IMR-90 (cell line): ENCODE measurements at regions not wholly inside any gene's neighbourhood (a gene's known extent, or its start where the extent isn't known, plus 50 kb on each side); places are given as distances from the start of the nearest gene placed in this dataset.

Experiments used
- ATAC-seq: fragments of 200-7000 bp; cut with Tn5 transposase; 2 replicates; pipeline ENCODE4 v1.9.1; 2020; ENCODE audit warnings: low read depth, mild to moderate bottlenecking, moderate library complexity
- BruUV-seq: library from RNA; stranded (reverse); fragments of 400-500 nt; replicated peaks from 2 replicates; lab custom pipeline; 2021; lab: Mats Ljungman, UMichigan
- CTCF ChIA-PET: fragments of 300-600 bp; formaldehyde crosslinking; extraction: SDS; loops from one replicate; lab custom pipeline; 2021; ENCODE audit warnings: antibody characterized with exemption; lab: Yijun Ruan, JAX
- POLR2A ChIA-PET: fragments of 300-600 bp; sonication (Branson Sonifier 250); formaldehyde crosslinking; loops from one replicate; lab custom pipeline; 2022; ENCODE audit warnings: antibody characterized with exemption; ENCODE audit not compliant: unreplicated experiment; lab: Charles Lee
- DNase-seq: peaks from one replicate; pipeline ENCODE4 v3.0.0; 2013
- H2AFZ ChIP-seq: replicated peaks from 2 replicates; pipeline ENCODE3; 2013; ENCODE audit warnings: low read length, mild to moderate bottlenecking; ENCODE audit not compliant: poor library complexity
- H2AK5ac ChIP-seq: 2 replicates; pipeline ENCODE4 v1.6.1; 2013; ENCODE audit warnings: low read depth, low read length, inconsistent platforms
- H2AK9ac ChIP-seq: replicated peaks from 2 replicates; pipeline ENCODE3; 2013; ENCODE audit warnings: mild to moderate bottlenecking, low read depth, low read length, moderate library complexity; ENCODE audit not compliant: poor library complexity
- H2BK120ac ChIP-seq: 2 replicates; pipeline ENCODE4 v1.6.1; 2013; ENCODE audit warnings: low read depth, low read length, inconsistent platforms
- H2BK15ac ChIP-seq: 3 replicates; pipeline ENCODE4 v1.6.1; 2013; ENCODE audit warnings: low read depth, low read length, inconsistent platforms
- H2BK20ac ChIP-seq: 2 replicates; pipeline ENCODE4 v1.6.1; 2013; ENCODE audit warnings: low read depth, mild to moderate bottlenecking, inconsistent platforms, low read length, moderate library complexity
- H2BK5ac ChIP-seq: 2 replicates; pipeline ENCODE4 v1.6.1; 2013; ENCODE audit warnings: mild to moderate bottlenecking, low read depth, low read length, inconsistent platforms; ENCODE audit not compliant: poor library complexity, severe bottlenecking
- H3K14ac ChIP-seq: replicated peaks from 2 replicates; pipeline ENCODE4 v1.6.1; 2013; ENCODE audit warnings: low read depth, low read length, inconsistent platforms
- H3K18ac ChIP-seq: 2 replicates; pipeline ENCODE4 v1.6.1; 2013; ENCODE audit warnings: low read depth, low read length, control low read depth
- H3K23ac ChIP-seq: 2 replicates; pipeline ENCODE4 v1.6.1; 2013; ENCODE audit warnings: low read depth, low read length, inconsistent platforms
- H3K27ac ChIP-seq: 2 replicates; pipeline ENCODE4 v1.5.1; 2013; ENCODE audit warnings: mild to moderate bottlenecking, control low read depth, low read length; ENCODE audit not compliant: insufficient read depth
- H3K27me3 ChIP-seq: 2 replicates; pipeline ENCODE4 v1.6.1; 2013; ENCODE audit warnings: low read length; ENCODE audit not compliant: control insufficient read depth, insufficient read depth
- H3K36me3 ChIP-seq: 2 replicates; pipeline ENCODE4 v1.6.1; 2013; ENCODE audit warnings: low read length, mixed read lengths; ENCODE audit not compliant: control insufficient read depth, insufficient read depth
- H3K4ac ChIP-seq: 2 replicates; pipeline ENCODE4 v1.6.1; 2013; ENCODE audit warnings: low read depth, low read length, inconsistent platforms
- H3K4me1 ChIP-seq: 2 replicates; pipeline ENCODE4 v1.6.1; 2013; ENCODE audit warnings: low read length, mixed read lengths; ENCODE audit not compliant: control insufficient read depth, insufficient read depth
- H3K4me2 ChIP-seq: 2 replicates; pipeline ENCODE4 v1.6.1; 2013; ENCODE audit warnings: low read depth, mild to moderate bottlenecking, control low read depth, low read length, moderate library complexity
- H3K4me3 ChIP-seq: 2 replicates; pipeline ENCODE4 v1.5.1; 2013; ENCODE audit warnings: low read depth, mild to moderate bottlenecking, control low read depth, low read length, moderate library complexity; ENCODE audit not compliant: insufficient read depth
- H3K56ac ChIP-seq: 2 replicates; pipeline ENCODE4 v1.6.1; 2013; ENCODE audit warnings: low read length, inconsistent platforms; ENCODE audit not compliant: insufficient read depth; ENCODE audit errors: extremely low read depth
- H3K79me1 ChIP-seq, 2 experiments: 2 replicates each; pipeline ENCODE4 v1.6.1; 2013; ENCODE audit warnings: low read length in 2 of 2, inconsistent platforms in 1 of 2, low read depth in 1 of 2
- H3K9ac ChIP-seq: 2 replicates; pipeline ENCODE4 v1.6.1; 2013; ENCODE audit warnings: low read depth, low read length, control low read depth
- H3K9me1 ChIP-seq: 2 replicates; pipeline ENCODE4 v1.6.1; 2013; ENCODE audit warnings: low read length, inconsistent platforms; ENCODE audit not compliant: insufficient read depth
- H3K9me3 ChIP-seq: 2 replicates; pipeline ENCODE4 v1.6.1; 2013; ENCODE audit warnings: low read length; ENCODE audit not compliant: control insufficient read depth, insufficient read depth
- H4K20me1 ChIP-seq: 2 replicates; pipeline ENCODE4 v1.6.1; 2013; ENCODE audit warnings: low read length, inconsistent platforms; ENCODE audit not compliant: insufficient read depth
- H4K5ac ChIP-seq: 2 replicates; pipeline ENCODE4 v1.6.1; 2013; ENCODE audit warnings: mild to moderate bottlenecking, low read depth, low read length, control low read depth
- H4K8ac ChIP-seq, 2 experiments: 2 replicates each; pipeline ENCODE4 v1.6.1; 2013; ENCODE audit warnings: low read depth in 2 of 2, low read length in 2 of 2, control low read depth in 1 of 2, inconsistent platforms in 1 of 2
- H4K91ac ChIP-seq: 2 replicates; pipeline ENCODE4 v1.6.1; 2013; ENCODE audit warnings: low read depth, low read length, inconsistent platforms; ENCODE audit not compliant: insufficient read depth
- WGBS, 2 experiments: methylation state at CpG; one replicate each; pipeline versions ENCODE4 v1.1.5 to v1.1.7; 2013; ENCODE audit warnings: missing lambda C conversion rate in 2 of 2; ENCODE audit not compliant: insufficient read length in 1 of 2; ENCODE audit errors: extremely low coverage in 2 of 2; 5-methylcytosine and 5-hydroxymethylcytosine counted together
- dilution Hi-C: fragments of 300-500 bp; cut with HindIII; formaldehyde crosslinking; loops from one replicate; pipeline ENCODE4 v1.14.3; 2018; ENCODE audit warnings: low sequenced_read_pairs; ENCODE audit not compliant: unreplicated experiment
- in situ Hi-C: fragments of 300-500 bp; cut with MboI; formaldehyde crosslinking; loops from 3 replicates; pipeline ENCODE4 v1.14.3; 2019; ENCODE audit warnings: low sequenced_read_pairs, inconsistent platforms, mixed read lengths
- intact Hi-C: fragments of 100-400 bp; cut with micrococcal nuclease; formaldehyde crosslinking; loops from 2 replicates; pipeline ENCODE4 v1.10.0; 2022
- TF ChIP-seq, protein P1 (sequence below): fragments of 150-350 bp; IDR thresholded peaks from 2 replicates; pipeline ENCODE4 v1.6.1; 2016; ENCODE audit warnings: low read depth, mild to moderate bottlenecking, low read length, moderate library complexity, borderline replicate concordance

DNA sequence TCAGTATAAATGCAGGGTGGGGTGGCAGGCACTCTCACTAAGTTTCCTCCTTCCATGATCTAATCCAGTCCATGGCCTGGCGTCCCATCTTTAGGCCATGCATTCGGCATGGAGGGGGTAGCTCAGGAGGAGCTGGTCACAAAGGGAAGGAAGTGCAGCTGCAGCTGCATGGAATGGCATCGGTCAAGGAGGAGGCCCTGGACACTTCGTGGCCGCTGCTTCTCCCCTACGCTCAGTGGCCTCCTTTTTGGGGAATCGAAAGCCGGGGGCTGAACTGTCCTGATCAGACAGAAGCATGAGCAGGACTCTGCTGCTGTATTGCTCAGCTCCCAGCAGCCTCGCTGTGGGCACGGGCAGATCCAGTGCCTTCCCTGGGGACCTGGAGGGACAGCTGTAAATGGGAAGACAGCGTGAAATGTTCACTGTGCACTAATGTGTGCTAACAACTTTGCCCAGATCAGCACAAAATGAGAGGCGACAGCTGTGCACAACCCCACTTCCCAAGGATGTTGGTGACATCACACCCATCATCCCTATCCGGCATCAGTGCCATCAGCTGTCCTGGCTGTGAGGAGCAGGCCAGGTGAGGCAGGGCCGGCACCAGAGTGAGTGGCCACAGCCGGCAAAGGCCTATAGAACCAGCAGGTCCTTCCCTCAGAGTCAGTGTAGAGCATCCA lies 520.1 kb upstream of the RAB6C start:
- H3K27ac ChIP-seq, result no peak overlapping the region
- in situ Hi-C loops, result no loop called here
- no peak overlapping the region for H3K14ac ChIP-seq
- no peak overlapping the region for H3K4ac ChIP-seq
- H3K9me3 ChIP-seq, result peaks cover 54% of the 10 kb centered on the region
- no peaks in the 10 kb centered on the region for H3K79me1 ChIP-seq
- H2AFZ ChIP-seq, result no peak overlapping the region
- WGBS, 2 experiments, result 64% methylated on average over 7 of the region's 15 CpGs; no CpG with 5 or more reads in 1 of the 2 experiments
- ChIA-PET POLR2A (no interaction called here), CTCF (no interaction called here)
- no peak overlapping the region for H3K23ac ChIP-seq
- no peaks in the 10 kb centered on the region for H3K9me1 ChIP-seq
- H2BK20ac ChIP-seq, result no peak overlapping the region
- dilution Hi-C loops, result no loop called here
- no peak overlapping the region for H4K5ac ChIP-seq
- DNase-seq, result no peak
- no peaks in the 10 kb centered on the region for H4K20me1 ChIP-seq
- no peak overlapping the region for H2BK5ac ChIP-seq
- H3K9ac ChIP-seq, result no peak overlapping the region
- TF ChIP-seq, protein P1, sequence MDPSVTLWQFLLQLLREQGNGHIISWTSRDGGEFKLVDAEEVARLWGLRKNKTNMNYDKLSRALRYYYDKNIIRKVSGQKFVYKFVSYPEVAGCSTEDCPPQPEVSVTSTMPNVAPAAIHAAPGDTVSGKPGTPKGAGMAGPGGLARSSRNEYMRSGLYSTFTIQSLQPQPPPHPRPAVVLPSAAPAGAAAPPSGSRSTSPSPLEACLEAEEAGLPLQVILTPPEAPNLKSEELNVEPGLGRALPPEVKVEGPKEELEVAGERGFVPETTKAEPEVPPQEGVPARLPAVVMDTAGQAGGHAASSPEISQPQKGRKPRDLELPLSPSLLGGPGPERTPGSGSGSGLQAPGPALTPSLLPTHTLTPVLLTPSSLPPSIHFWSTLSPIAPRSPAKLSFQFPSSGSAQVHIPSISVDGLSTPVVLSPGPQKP, result no peak
- H3K27me3 ChIP-seq, result no peaks in the 10 kb centered on the region
- H2BK15ac ChIP-seq, result no peak overlapping the region
- no TSS peak for BruUV-seq
- no peak overlapping the region for H3K4me2 ChIP-seq
- no peaks in the 10 kb centered on the region for H3K4me1 ChIP-seq
- no peak for ATAC-seq
- no peak overlapping the region for H2AK9ac ChIP-seq
- intact Hi-C loops, result no loop called here
- no peak overlapping the region for H4K8ac ChIP-seq
- H3K56ac ChIP-seq, result no peak overlapping the region
- no peaks in the 10 kb centered on the region for H3K36me3 ChIP-seq
- H2AK5ac ChIP-seq, result no peak overlapping the region
- no peak overlapping the region for H3K4me3 ChIP-seq
- H3K18ac ChIP-seq, result no peak overlapping the region
- H2BK120ac ChIP-seq, result no peak overlapping the region
- no peak overlapping the region for H4K91ac ChIP-seq
